GM18507 (cell line): ENCODE measurements at regions not wholly inside any gene's neighbourhood (a gene's known extent, or its start where the extent isn't known, plus 50 kb on each side); places are given as distances from the start of the nearest gene placed in this dataset.

Source experiments
- DNase-seq: peaks from one replicate; pipeline ENCODE4 v3.0.0; 2011; ENCODE audit warnings: low read depth; ENCODE audit not compliant: insufficient read length; ENCODE audit errors: extremely low spot score
- FAIRE-seq: peaks from 2 replicates; lab custom pipeline; 2011; peaks lifted over from hg19 to GRCh38; lab: Jason Lieb, UNC

DNA sequence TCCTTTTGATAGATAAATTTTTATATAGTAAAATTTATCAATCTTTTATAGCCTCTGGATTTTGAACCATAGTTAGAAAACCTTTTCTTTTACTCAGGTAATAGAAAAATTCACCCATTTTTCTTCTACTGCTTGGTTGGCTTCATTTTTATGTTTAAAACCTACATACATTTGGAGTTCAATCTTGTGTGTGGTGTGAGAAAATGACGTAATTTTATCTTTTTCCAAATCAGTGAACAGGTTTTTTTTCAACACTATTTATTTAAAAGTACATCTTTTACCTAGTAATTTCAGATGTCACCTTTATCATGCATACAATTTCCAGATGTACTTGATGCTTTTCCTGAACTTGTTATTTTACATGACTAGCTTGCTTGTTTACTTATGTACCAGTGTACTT is 200.2 kb downstream of the TRIM36 start:
- FAIRE-seq (no peak), DNase-seq (no peak)

DNA sequence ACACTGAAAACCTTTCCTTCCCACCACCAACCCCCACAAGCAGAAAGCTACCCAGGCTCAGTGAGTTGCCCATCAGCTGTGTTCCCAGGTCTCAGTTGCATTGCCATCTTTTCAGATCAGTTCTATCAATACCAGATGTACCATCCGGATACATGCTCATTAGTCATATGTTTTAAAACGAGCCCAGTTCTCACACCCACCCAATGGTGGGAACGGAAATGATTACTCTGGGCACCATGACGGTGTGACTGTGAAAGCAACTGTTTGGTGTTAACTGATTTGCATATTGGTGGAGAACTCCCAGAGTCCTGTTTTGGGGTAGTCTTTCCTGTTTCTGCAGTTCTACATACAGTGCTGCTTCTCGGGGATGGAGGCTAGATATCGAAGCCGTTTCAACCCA is 212.3 kb downstream of the TRIM36 start:
- FAIRE-seq (peak; percentile 39), DNase-seq (no peak)

- FAIRE-seq: no peak
- DNase-seq: no peak
Measured at GRCh38 chr5:114953565-114953964, 216.1 kb downstream of the TRIM36 start.

DNA sequence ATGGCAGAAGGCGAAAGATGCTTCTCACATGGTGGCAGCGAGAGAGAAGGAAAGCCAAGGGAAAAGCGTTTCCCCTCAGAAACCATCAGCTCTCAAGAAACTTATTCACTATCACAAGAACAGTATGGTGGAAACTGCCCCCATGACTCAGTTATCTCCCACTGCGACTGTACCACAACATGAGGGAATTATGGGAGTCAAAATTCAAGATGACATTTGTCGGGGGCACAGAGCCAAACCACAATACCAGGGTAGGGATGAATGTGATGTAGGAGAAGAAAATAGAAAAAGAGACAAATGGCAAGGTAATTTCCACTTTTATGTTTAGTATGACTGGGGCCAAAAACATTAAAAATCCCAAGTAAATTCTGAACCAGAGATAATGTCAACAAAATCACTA is 216.8 kb downstream of the TRIM36 start:
- no peak for DNase-seq
- FAIRE-seq: no peak

GRCh38 chr5:114949756-114950155 is 220.0 kb downstream of the TRIM36 start:
- no peak for FAIRE-seq
- no peak for DNase-seq

GRCh38 chr5:114948986-114949621 is 220.6 kb downstream of the TRIM36 start:
- no peak for DNase-seq
- no peak for FAIRE-seq

- no peak for DNase-seq
- FAIRE-seq: no peak
Measured at GRCh38 chr5:114948363-114948762, 221.3 kb downstream of the TRIM36 start.

- no peak for DNase-seq
- no peak for FAIRE-seq
Measured at GRCh38 chr5:114940709-114941108, 229.0 kb downstream of the TRIM36 start.

DNA sequence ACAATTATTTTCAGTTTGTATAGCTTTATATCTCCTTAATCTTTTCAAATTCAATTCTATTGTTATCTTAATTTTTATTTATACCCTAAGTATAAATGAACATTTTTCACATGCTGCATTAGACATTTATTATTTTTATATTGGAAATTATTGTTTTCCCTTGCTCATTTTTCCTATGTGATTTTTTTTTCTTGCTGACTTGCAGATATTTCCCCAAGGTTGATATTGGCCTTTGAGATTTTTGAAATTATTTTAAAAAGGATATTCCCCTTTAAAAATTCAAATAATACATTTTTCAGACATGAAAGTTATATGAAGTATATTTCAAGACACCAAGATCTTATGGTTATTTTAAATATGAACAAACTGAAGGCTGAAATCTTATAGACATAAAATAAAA is 234.2 kb downstream of the TRIM36 start:
- no peak for FAIRE-seq
- DNase-seq: no peak

- FAIRE-seq (no peak), DNase-seq (no peak)
Measured at GRCh38 chr5:114928644-114929462, 240.9 kb downstream of the TRIM36 start.

- DNase-seq (no peak), FAIRE-seq (no peak)
Measured at GRCh38 chr5:114924769-114925168, 244.9 kb downstream of the TRIM36 start.

GRCh38 chr5:114912189-114912920 is 257.4 kb downstream of the TRIM36 start:
- FAIRE-seq (no peak), DNase-seq (no peak)

- DNase-seq (no peak), FAIRE-seq (no peak)
Measured at GRCh38 chr5:114910727-114911126, 259.0 kb downstream of the TRIM36 start.

DNA sequence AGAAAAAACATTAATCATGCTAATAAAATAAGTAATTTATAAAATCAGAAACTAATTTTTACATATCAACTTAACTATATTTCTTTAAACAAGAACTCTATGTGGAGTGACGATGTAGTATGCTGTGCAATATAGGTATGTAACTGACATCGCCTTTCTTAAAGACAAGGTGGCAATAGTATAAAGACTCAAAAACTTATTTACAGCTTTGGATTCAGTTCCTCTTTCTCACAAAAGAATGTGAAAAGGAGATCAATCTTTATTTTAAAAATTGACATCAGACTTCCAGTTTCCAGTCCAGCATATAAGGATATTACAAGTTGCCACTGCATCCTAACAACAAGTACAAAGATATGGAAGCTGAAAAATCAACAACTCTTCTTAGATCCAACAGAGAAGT is 260.3 kb downstream of the TRIM36 start:
- DNase-seq: no peak
- no peak for FAIRE-seq

GRCh38 chr5:114903767-114904166 is 265.9 kb downstream of the TRIM36 start:
- FAIRE-seq (no peak), DNase-seq (no peak)

- DNase-seq (no peak), FAIRE-seq (no peak)
Measured at GRCh38 chr5:114898602-114899001, 271.1 kb downstream of the TRIM36 start.

DNA sequence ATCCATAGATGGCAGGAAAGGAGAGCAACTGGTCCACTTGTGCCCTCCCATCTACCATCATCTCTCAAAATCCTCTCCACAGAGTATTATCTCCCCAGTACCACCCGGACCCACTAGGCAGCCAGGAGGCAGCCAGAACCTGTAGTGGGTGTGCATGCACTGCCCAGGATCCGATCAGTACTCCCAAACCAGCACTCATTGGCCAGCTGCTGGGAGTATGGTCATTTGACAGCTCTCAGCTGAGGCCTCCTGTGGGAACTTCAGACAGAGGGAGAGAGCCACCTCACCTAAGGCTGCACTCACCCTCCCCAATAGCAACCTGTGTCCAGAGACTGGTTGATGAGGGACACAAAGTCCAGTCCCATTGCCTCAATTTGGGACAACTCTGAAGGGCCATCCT is 286.0 kb downstream of the TRIM36 start:
- DNase-seq: no peak
- no peak for FAIRE-seq

GRCh38 chr5:114859438-114859735 is 310.3 kb downstream of the TRIM36 start:
- FAIRE-seq: no peak
- no peak for DNase-seq

- DNase-seq (no peak), FAIRE-seq (no peak)
Measured at GRCh38 chr5:114858665-114859437, 310.9 kb downstream of the TRIM36 start.

- FAIRE-seq: no peak
- no peak for DNase-seq
Measured at GRCh38 chr5:114857941-114858551, 311.7 kb downstream of the TRIM36 start.
